DMS 273 (cell line): ENCODE measurements at regions not wholly inside any gene's neighbourhood (a gene's known extent, or its start where the extent isn't known, plus 50 kb on each side); places are given as distances from the start of the nearest gene placed in this dataset.
"Not testable (repeated sequence)": the region's sequence is repeated elsewhere in the genome, so short reads cannot be mapped to it uniquely, and the experiment has no call there.

Experiments
- DNase-seq: peaks from one replicate; lab custom pipeline; 2025; ENCODE audit not compliant: unreplicated experiment; lab: John Stamatoyannopoulos, UW

DNA sequence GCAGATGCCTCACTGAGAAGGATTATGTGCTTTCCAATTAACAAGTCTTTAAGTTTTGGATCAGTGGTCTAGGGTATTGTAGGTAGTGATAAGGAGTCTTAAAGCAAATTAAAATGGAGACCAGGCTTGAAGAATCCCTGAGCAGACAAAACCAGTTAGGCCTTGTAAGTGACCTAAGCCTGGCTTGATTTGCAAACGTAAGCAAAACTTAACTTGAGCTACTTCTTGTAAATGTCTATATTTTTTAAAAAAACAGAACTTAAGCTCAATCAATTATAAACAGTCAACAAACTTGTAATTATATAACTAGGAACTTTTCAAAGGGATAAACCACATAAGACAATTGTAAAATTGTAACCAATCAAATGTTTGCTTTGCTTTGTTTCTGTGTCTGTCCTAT lies 72.7 kb upstream of the NALF2 start:
- no peak for DNase-seq

DNA sequence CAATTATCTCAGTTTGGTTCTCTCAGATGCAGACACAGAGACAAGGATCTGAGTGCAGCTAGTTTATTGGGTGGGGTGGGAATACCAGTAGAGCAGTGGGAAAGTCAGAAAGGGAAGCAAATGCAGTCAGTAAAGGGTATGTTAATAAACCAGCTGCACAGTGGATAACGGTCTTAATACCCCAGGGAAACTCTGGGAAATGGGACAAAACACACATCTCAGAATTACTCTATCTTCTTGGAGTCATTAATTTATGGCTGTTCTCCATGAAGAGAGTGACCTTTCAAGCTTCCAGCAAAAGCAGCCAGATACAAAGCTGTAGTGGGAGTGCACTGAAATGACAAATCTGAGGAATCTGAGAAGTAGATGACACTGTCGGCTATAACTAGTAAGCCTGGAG lies 73.3 kb upstream of the NALF2 start:
- no peak for DNase-seq

DNA sequence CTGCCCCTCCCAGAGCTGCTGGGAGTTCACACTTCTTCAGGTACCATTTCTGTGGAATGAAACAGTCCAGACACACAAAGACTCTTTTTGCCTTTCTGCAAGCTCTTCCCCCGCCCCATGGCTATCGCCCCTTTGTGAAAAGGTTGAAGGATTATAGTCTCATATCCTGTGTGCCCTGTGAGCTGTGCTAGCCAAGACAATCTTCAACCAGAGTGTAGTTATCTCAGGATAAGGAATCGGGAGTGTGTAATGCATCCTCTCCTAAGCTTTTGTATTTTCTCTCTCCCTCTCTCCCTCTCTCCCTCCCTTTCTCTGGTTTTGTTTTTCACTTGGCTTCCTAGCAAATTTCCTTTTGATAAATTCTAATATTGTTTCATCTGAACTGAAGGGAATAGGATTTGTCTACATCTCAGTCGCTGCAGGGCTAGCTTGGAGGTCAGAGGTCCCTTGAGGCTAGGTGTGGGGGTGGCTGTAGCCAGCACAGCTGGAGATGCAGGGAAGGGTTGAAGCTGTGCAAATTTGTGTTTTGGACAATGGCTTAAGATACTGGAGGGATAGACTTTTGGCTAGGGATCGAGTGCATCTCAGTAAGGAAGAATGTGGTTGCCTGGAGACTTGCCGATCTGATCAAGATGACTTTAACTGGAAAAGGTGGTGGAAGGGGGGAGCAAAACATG lies 74.6 kb upstream of the NALF2 start:
- no peak for DNase-seq

DNA sequence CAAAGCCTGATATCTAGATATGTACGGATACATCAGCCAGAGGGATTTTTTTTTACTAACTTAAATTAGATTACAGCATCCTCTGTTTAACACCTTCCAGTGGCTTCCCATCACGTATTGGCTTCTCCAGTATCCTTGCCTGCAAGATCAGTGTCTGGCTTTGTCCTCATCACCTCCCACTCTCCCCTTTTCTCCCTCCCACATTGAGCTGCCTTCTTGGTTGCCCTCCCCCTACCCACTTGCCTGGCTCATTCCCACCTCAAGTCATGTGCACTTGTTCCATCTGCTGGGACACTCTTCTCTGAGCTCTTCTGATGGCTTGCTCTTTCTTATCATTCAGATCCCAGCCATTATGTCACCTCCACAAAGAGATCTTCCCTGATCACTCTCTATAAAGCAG lies 75.9 kb upstream of the NALF2 start:
- no peak for DNase-seq

DNA sequence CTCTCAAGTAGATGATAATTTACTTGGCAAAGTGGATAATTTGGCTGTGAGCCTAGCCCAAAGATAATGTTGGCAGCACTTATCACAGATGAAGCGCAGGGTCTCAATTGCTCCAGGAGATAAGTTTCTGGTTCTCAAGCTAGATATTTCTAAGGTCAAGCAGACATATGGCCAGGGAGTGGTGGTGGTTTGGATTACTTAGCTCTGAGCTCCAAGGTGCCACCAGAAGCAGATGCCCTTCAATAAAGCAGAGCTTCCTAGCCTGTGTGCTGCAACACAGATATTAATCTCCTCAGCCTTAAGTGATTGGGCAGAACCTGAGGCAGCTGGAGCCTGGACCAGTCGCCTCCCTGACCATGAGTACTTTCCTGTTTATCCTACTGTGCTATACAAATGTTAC lies 79.2 kb upstream of the NALF2 start:
- DNase-seq = peak; percentile 29

DNA sequence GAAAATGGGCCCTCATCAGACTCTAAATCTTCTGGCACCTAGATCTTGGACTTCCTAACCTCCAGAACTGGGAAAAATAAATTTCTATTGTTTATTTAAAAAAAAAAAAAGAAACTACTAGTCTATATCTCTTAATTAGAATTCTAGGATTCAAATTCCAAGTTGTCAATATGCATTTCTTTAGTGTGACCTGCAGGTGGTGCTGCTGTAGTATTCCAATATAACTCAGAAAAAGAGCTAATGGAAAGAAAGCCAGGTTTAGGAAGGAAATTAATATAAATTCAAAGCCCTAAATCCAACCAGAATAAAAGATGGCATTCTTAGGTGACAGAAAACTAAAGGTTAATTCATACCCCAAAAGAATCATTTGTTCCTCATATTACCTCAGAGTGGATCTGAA lies 80.0 kb upstream of the NALF2 start:
- DNase-seq = peak; percentile 53

DNA sequence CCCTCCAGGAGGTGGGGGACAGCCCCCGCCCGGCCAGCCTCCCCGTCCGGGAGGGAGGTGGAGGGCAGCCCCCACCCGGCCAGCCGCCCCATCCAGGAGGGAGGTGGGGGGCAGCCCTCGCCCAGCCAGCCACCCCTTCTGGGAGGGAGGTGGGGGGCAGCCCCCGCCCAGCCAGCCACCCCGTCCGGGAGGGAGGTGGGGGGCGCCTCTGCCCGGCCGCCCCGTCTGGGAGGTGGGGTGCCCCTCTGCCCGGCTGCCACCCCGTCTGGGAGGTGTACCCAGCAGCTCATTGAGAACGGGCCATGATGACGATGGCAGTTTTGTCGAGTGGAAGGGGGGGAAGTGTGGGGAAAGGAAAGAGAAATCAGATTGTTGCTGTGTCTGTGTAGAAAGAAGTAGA lies 81.9 kb upstream of the NALF2 start:
- not testable (repeated sequence) for DNase-seq

DNA sequence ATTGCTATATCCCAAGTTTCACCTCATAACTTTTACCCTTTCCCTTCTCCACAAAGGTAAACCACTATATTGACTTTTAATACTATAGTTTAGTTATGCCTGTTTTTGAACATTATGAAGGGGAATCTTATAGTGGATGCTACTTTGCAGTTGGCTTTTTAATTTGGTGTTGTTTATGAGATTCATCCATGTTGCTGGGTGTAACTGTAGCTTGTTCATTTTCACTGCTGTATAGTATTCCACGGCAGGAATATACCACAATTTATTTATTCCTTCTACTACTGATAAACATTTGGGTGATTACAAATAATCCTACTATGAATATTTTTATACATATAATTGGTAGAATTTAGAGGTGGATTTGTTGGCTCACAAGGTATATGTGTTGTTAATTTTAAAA lies 88.4 kb upstream of the NALF2 start:
- DNase-seq = no peak

DNA sequence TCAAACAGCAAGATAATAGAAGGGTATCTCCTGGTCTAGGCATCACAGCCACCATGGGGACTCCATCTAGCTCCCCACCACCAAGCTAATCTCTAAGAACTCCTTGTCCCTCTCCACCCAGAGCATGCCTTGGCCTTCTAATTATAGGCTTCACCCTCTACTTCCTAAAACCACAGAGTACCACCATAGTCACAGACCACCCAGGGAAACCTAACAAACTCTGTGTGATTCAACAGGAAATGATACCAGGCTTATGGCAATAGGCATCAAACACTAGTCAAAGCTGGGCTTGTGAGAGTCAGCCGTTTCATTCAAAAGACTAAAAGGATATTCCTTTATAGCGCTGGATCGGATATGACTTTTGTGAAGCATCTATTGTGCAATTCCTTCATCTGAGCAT lies 91.5 kb upstream of the NALF2 start:
- no peak for DNase-seq

DNA sequence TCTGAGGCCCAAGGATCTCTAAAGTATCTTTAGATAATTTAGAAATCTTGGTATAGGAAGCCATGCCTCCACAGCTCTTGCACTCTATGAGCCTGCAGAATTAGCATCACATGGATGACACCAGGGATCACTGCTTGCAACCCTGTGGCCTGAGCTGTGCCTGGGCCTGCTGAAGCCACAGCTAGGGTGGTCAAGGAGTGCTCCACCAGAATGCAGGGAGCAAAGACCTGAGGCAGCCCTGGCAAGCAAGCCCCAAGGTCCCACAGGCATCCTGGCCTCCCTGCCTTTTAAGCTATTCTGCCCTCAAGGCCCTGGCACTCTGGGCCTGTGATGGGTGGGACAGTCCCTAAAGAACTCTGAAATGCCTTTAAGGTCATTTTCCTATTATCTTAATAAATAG lies 105.2 kb upstream of the NALF2 start:
- DNase-seq = no peak

DNA sequence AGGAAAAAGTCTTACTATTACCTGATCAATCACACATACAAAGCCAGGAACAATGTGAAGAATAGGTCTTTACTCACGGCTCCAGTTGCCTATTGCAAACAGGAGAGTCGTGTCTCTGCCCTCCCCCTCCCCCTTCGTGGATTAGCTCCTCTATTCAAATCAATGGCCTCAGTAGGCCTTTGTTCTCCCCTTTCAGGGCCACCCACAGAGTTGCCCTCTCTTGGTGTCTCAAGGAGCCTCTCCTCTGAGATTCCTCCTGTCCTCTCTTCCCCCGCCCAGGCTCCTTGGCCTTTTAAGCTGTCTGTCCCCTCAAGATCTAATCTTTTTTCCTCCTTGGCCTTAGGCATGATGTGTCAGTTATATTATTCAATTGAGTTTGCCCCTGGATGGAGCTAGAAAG lies 107.2 kb upstream of the NALF2 start:
- no peak for DNase-seq

DNA sequence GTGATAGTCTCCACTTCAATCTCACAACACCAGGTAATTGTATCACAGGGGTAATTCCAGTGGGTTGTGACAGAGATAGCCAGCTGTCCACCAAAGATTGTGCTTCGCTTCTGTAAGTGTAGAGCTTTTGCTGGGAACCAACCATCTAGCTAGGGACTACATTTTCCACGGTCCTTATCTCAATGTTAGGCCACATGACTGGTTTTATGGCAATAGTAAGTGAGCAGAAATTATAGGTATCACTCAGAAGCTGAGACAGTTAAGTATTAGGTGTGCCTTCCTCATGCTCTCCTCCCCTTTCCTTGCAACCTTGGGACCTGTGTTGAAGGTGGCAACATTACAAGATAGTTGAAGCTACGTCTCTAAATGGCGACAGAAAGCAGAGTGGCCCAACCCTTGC lies 108.8 kb upstream of the NALF2 start:
- DNase-seq = no peak

DNA sequence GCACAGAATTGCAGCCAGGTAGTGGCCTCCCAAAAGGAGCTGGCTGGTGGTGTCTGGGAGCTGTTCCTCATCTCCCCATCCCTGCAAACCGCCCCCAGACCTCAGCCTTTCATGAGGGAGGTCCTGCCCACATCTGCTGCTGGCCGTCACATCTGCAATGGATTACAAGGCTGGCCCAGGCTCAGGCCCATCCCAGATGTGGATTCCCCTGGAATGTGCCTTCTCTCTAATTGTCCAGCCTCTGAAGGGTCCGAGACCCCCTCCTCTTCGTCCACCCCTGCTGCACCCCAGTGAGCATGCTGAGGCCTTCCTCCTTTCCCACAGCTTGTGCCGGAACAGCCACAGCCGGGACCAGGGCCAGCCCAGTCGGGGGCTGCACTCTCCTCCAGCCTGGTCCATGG lies 115.0 kb upstream of the NALF2 start:
- no peak for DNase-seq

DNA sequence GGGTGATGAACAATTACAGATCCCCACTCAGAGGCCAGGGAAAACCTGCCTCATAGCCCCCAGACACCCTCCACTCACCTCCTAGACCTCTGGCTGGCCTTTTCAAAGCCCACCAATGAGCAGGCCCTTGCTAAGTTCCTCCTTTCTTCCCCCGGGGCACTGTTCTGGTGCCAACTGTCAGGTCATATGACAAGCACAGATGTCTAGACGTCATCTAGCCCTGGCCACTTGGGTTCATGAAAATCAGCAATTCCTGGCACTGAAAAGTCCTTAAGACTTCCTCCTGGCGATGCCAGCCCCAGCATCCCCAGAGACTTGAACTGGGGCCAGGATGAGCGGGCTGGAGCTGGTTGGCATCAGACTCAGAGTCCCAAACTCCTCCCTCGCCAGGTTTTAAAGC lies 115.6 kb upstream of the NALF2 start:
- DNase-seq = peak; percentile 84

DNA sequence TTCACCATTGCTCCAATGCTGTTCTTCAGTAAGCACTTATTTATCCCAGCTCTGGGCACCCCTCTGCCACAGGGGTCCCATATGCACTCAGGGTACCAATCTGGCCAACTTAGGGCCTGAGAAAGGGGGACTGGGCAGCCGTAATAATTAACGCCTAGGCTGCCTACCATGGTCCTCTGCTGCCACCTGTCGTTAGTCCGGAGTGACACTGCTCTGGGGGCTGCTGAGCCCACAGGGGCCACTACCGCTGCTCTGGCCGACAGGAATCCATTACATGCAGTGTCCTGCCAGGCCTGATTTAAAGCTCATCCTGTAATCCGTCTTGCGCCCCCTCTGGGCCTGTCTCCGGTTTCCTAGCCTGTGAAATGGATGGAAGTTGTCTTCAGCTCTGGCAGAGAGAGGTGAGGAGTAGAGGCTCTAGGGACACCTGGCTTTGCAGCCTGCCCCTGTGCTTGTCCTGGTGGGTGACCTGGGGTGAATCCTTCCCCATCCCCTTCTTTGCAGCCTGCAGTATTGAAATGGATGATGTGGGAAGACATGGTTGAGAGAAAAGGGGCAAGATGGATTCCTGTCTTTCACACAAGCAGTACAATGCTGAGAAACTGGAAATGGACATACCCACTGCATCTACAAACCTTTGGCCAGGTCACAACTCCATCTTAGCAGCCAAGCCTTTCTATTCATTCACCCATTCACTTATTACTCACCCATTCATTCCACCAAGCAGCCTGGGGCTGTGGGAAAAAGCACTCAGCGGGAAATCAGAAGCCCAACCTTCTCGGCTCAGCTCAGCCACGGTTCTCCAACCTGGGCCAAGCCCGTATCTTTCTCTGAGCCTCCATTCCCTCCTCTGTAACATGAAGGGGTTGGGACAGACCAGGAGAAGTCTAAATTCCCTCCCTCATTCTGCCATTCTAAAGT lies 116.3 kb upstream of the NALF2 start:
- peak; percentile 84 for DNase-seq

DNA sequence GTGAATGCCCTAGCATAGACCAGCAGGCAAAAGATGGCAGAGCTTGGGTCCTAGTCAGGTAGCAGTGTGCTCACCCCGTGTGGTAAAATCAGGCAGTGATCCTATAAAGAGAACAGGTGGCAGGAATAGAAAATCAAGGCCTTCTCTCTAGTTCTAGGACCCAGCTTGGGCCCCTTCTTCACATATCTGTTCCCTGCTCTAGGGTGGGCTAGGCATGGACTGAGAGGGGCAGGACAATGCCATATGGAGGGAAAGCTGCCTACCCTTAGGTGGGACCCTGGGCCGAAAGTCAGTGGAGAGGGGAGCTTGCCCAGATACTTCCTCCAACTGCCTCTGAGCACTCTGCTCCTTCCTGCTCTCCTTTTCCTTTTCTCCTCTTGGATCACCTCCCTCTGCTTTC lies 117.4 kb upstream of the NALF2 start:
- peak; percentile 73 for DNase-seq

DNA sequence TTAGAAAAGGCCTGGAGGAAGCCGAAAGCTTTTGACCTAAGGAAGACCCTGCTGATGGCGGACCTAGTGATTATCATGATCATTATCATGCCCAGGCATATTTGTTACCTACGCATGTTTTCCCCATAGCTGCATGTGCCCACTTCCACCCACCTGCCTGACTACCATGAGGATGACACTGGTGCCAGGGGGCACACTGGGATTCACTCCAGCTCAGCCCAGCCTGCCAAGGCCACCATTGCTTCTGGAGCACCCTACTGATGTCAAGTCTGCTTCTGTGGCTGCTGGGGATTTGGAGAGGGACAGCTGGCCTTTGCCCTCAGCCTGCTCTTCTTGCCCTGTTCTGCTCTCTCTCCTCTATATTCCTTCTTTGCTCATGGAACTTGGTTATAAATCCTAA lies 124.7 kb upstream of the NALF2 start:
- no peak for DNase-seq

DNA sequence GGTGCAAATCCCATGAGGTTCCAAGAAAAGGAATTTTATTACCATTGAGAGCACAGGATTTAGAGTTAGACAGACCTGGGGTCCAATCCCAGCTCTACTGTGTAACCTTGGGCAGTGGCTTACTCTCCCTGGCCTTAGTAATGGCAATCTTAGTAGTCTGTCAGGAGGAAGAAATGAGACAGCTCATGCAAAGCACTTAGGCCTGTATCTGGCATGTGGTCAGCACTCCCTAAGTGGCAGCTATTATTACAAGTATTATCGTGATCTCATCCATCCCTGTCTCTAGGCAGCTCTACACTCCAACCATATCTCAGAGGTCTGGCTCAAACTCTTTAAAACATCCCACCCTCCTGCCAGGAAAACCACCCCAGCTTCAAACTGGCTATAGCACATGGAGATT lies 129.6 kb upstream of the NALF2 start:
- no peak for DNase-seq

DNA sequence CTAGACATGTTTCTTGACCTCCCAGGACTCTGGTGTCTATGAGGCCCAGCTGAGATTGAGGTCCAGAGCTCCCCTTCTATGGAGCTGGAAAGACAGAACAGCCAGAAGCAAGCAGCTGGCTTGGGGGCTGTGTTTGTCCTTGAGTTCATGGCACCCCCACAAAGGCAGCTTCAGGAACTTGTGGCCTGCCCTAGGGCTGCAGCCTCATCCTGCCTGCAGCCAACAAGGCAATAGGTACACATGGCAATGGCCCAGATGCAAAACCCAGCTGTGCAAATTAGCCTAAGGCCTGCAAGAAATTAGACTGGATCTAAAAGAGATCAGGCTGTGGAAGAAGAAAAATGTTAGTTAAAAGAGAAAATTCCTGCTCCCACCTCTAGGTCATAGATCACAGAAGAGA lies 131.7 kb upstream of the NALF2 start:
- no peak for DNase-seq

DNA sequence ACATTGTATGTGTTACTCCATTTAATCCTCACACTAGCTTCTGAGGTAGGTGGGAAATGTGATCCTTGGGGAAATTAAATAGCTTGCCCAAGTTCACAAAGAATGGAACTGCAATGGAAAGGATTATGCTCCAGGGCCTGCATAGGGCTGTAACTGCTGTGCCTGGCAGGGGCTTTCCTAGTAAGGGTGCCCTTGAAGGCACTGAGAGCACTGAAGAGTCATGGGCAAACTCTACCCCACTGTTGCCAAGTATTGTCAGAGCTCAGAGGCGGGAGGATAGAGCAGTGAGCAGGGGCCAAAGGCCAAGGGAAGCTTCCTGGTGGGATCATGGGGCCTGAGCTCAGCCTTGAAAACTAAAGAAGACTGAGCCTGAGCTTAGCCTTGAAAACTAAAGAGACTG lies 133.0 kb upstream of the NALF2 start:
- DNase-seq = no peak

DNA sequence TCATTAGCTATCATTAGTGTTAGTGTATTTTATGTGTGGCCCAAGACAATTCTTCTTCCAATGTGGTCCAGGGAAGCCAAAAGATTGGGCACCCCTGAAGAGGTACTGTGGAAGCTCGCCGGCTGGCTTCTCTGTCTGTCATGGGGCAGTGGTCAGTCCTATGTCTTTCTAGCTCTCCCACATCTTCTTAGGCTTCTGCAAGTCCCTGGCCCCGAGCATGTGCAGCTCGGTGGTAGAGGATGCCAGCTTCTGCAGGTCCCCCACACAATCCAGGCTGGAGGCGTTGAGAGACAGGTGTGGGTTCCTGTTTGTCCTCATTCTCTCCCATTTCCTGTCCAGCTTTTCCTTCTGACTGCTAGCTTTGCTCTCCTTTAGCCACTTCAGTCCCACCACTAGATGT lies 134.1 kb upstream of the NALF2 start:
- no peak for DNase-seq

DNA sequence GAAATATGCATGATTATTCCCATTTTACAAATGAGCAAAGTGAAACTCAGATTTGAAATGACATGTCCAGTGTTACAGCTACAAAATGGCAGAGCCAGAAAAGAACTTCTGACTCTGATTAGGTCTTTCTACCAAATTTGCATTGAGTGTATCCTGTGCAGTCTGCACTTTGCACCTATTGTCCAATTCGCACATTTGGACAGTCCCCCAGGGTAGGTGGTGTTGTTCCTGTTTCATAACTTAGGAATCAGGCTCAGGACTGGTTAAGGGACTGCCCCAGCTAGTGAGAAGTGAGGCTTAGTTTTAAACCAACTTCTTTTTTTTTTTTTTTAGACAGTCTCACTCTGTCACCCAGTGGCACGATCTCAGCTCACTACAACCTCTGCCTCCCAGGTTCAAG lies 137.9 kb upstream of the NALF2 start:
- DNase-seq = no peak

DNA sequence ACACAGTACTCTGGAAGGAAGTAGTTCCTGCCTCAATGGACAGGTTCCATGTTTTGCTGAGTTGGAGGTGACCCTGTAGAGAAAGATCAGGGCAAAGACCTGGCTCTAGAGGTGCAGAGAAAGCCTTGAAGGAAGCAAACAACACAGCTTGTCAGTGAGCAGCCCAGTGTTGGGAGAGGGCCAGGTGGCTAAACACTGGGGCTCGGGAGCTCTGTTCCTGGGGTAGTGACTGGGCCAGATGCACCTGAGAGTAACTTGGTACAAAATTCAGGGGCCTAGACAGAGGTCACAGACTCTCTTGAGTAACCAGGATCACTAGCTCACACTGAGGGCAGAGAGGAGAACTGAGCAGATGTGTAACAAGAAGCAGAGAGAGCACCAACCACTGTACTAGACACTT lies 138.4 kb upstream of the NALF2 start:
- no peak for DNase-seq
